ENCODE measurements at regions not wholly inside any gene's neighbourhood (a gene's known extent, or its start where the extent isn't known, plus 50 kb on each side); places are given as distances from the start of the nearest gene placed in this dataset.

- DNase-seq (no peak), ATAC-seq (no peak)
- Histone ChIP-seq H3K4me3 (no peak overlapping the region), H3K9me3 (no peaks in the 10 kb centered on the region), H3K36me3 (ENCODE audit: insufficient read depth in 1 of 2, low read depth in 1 of 2) (no peaks in the 10 kb centered on the region), H3K27me3 (ENCODE audit: insufficient read depth in 3 of 3, low read length in 2 of 3) (no peaks in the 10 kb centered on the region), H3K27ac (no peak overlapping the region), H3K4me1 (no peaks in the 10 kb centered on the region)
- 42 to 48% (median 44%) methylated on average over 1 of the region's 1 CpG for WGBS, 3 donors
- intact Hi-C loops (cut with DNase I), result no loop called here
- TF ChIP-seq CTCF (IDR thresholded peaks at IDR 0.05), result no peak
Measured at GRCh38 chr2:52391621-52392020, 1359.7 kb upstream of the NRXN1 start.

GRCh38 chr2:52390651-52391050 is 1358.7 kb upstream of the NRXN1 start:
- Histone ChIP-seq H3K27me3 (ENCODE audit: insufficient read depth in 3 of 3, low read length in 2 of 3) (no peaks in the 10 kb centered on the region), H3K4me1 (no peaks in the 10 kb centered on the region), H3K36me3 (ENCODE audit: insufficient read depth in 1 of 2, low read depth in 1 of 2) (no peaks in the 10 kb centered on the region), H3K27ac (no peak overlapping the region), H3K4me3 (no peak overlapping the region), H3K9me3 (no peaks in the 10 kb centered on the region)
- DNase-seq (no peak), ATAC-seq (no peak)
- no peak for TF ChIP-seq CTCF (IDR thresholded peaks at IDR 0.05)
- intact Hi-C loops (cut with DNase I), result no loop called here

- no peak for TF ChIP-seq CTCF (IDR thresholded peaks at IDR 0.05)
- no peaks in the 10 kb centered on the region for H3K36me3 ChIP-seq (ENCODE audit: insufficient read depth in 1 of 2, low read depth in 1 of 2)
- H3K27me3 ChIP-seq (ENCODE audit: insufficient read depth in 3 of 3, low read length in 2 of 3), result no peaks in the 10 kb centered on the region
- DNase-seq, result no peak
- no peak overlapping the region for H3K27ac ChIP-seq
- WGBS, 3 donors, result 83 to 91% (median 87%) methylated on average over 5 of the region's 5 CpGs
- H3K9me3 ChIP-seq, result no peaks in the 10 kb centered on the region
- ATAC-seq, result no peak
- intact Hi-C loops (cut with DNase I), result no loop called here
- no peaks in the 10 kb centered on the region for H3K4me1 ChIP-seq
- H3K4me3 ChIP-seq, result no peak overlapping the region
Measured at GRCh38 chr2:52387937-52388590, 1356.1 kb upstream of the NRXN1 start.

- intact Hi-C loops (cut with DNase I), result no loop called here
- DNase-seq (no peak), ATAC-seq (no peak)
- no peaks in the 10 kb centered on the region for H3K27me3 ChIP-seq (ENCODE audit: insufficient read depth in 3 of 3, low read length in 2 of 3)
- H3K4me3 ChIP-seq, result no peak overlapping the region
- 58 to 88% (median 80%) methylated on average over 1 of the region's 1 CpG for WGBS, 3 donors
- H3K4me1 ChIP-seq, result no peaks in the 10 kb centered on the region
- no peaks in the 10 kb centered on the region for H3K36me3 ChIP-seq (ENCODE audit: insufficient read depth in 1 of 2, low read depth in 1 of 2)
- H3K27ac ChIP-seq, result no peak overlapping the region
- H3K9me3 ChIP-seq, result no peaks in the 10 kb centered on the region
- TF ChIP-seq CTCF (IDR thresholded peaks at IDR 0.05), result no peak
Measured at GRCh38 chr2:52386433-52387030, 1354.6 kb upstream of the NRXN1 start.

- H3K27ac ChIP-seq, result no peak overlapping the region
- TF ChIP-seq CTCF (IDR thresholded peaks at IDR 0.05), result no peak
- H3K4me3 ChIP-seq, result no peak overlapping the region
- no peaks in the 10 kb centered on the region for H3K4me1 ChIP-seq
- DNase-seq (no peak), ATAC-seq (no peak)
- 81 to 94% (median 83%) methylated on average over 2 of the region's 2 CpGs for WGBS, 3 donors
- intact Hi-C loops (cut with DNase I), result no loop called here
- H3K36me3 ChIP-seq (ENCODE audit: insufficient read depth in 1 of 2, low read depth in 1 of 2), result no peaks in the 10 kb centered on the region
- no peaks in the 10 kb centered on the region for H3K27me3 ChIP-seq (ENCODE audit: insufficient read depth in 3 of 3, low read length in 2 of 3)
- H3K9me3 ChIP-seq, result no peaks in the 10 kb centered on the region
Measured at GRCh38 chr2:52383541-52383940, 1351.6 kb upstream of the NRXN1 start.

Data from psoas muscle (tissue), 7 donors.